ENCODE measurements at regions not wholly inside any gene's neighbourhood (a gene's known extent, or its start where the extent isn't known, plus 50 kb on each side); places are given as distances from the start of the nearest gene placed in this dataset.
A peak's percentile ranks its signal among the peaks of the same experiment; 100 is the strongest.

GRCh38 chr4:27861381-27861787 is 1000.7 kb downstream of the STIM2 start:
- Mint-ChIP-seq H3K4me1 (ENCODE audit: unreplicated experiment) (no peaks in the 10 kb centered on the region), H3K4me3 (no peak overlapping the region), H3K36me3 (no peaks in the 10 kb centered on the region), H3K27ac (no peak overlapping the region), H3K9me3 (no peaks in the 10 kb centered on the region), H3K27me3 (no peaks in the 10 kb centered on the region)
- TF ChIP-seq CTCF (conservative IDR thresholded peaks at IDR 0.05): peak; percentile 72
- no peak for DNase-seq (ENCODE audit: extremely low spot score, unreplicated experiment)

- Mint-ChIP-seq H3K27me3 (no peaks in the 10 kb centered on the region), H3K4me1 (ENCODE audit: unreplicated experiment) (no peaks in the 10 kb centered on the region), H3K27ac (no peak overlapping the region), H3K36me3 (no peaks in the 10 kb centered on the region), H3K9me3 (no peaks in the 10 kb centered on the region), H3K4me3 (no peak overlapping the region)
- no peak for DNase-seq (ENCODE audit: extremely low spot score, unreplicated experiment)
- no peak for TF ChIP-seq CTCF (conservative IDR thresholded peaks at IDR 0.05)
These were observed 1001.2 kb downstream of the STIM2 start for GRCh38 chr4:27861802-27862201.

GRCh38 chr4:27873596-27873995 is 1013.0 kb downstream of the STIM2 start:
- no peaks in the 10 kb centered on the region for H3K9me3 Mint-ChIP-seq

GRCh38 chr4:27881705-27882104 is 1021.1 kb downstream of the STIM2 start:
- no peaks in the 10 kb centered on the region for H3K4me1 Mint-ChIP-seq (ENCODE audit: unreplicated experiment)
- no peak for DNase-seq (ENCODE audit: extremely low spot score, unreplicated experiment)
- no peaks in the 10 kb centered on the region for H3K9me3 Mint-ChIP-seq
- H3K27me3 Mint-ChIP-seq: no peaks in the 10 kb centered on the region
- H3K27ac Mint-ChIP-seq: no peak overlapping the region
- TF ChIP-seq CTCF (conservative IDR thresholded peaks at IDR 0.05): no peak
- H3K36me3 Mint-ChIP-seq: no peaks in the 10 kb centered on the region
- no peak overlapping the region for H3K4me3 Mint-ChIP-seq

More at GRCh38 chr4:27873596-27873995, 1013.0 kb downstream of the STIM2 start:
- H3K27me3 Mint-ChIP-seq: no peaks in the 10 kb centered on the region
- no peak for TF ChIP-seq CTCF (conservative IDR thresholded peaks at IDR 0.05)
- H3K4me1 Mint-ChIP-seq (ENCODE audit: unreplicated experiment): no peaks in the 10 kb centered on the region
- no peak overlapping the region for H3K27ac Mint-ChIP-seq
- H3K4me3 Mint-ChIP-seq: no peak overlapping the region
- H3K36me3 Mint-ChIP-seq: no peaks in the 10 kb centered on the region
- no peak for DNase-seq (ENCODE audit: extremely low spot score, unreplicated experiment)

GRCh38 chr4:27886120-27886519 is 1025.5 kb downstream of the STIM2 start:
- H3K4me1 Mint-ChIP-seq (ENCODE audit: unreplicated experiment): no peaks in the 10 kb centered on the region
- H3K9me3 Mint-ChIP-seq: no peaks in the 10 kb centered on the region
- no peak overlapping the region for H3K27ac Mint-ChIP-seq
- H3K27me3 Mint-ChIP-seq: no peaks in the 10 kb centered on the region
- no peak overlapping the region for H3K4me3 Mint-ChIP-seq
- TF ChIP-seq CTCF (conservative IDR thresholded peaks at IDR 0.05): no peak
- DNase-seq (ENCODE audit: extremely low spot score, unreplicated experiment): no peak
- no peaks in the 10 kb centered on the region for H3K36me3 Mint-ChIP-seq

- no peak for DNase-seq (ENCODE audit: extremely low spot score, unreplicated experiment)
- Mint-ChIP-seq H3K4me3 (no peak overlapping the region), H3K9me3 (no peaks in the 10 kb centered on the region), H3K36me3 (no peaks in the 10 kb centered on the region), H3K27ac (no peak overlapping the region), H3K4me1 (ENCODE audit: unreplicated experiment) (no peaks in the 10 kb centered on the region), H3K27me3 (no peaks in the 10 kb centered on the region)
- no peak for TF ChIP-seq CTCF (conservative IDR thresholded peaks at IDR 0.05)
These were observed 1027.0 kb downstream of the STIM2 start for GRCh38 chr4:27887646-27888045.

All from type B pancreatic cell (in vitro differentiated cells).